Prostate gland (tissue), 2 donors: ENCODE measurements at regions not wholly inside any gene's neighbourhood (a gene's known extent, or its start where the extent isn't known, plus 50 kb on each side); places are given as distances from the start of the nearest gene placed in this dataset.
"Not testable (repeated sequence)": the region's sequence is repeated elsewhere in the genome, so short reads cannot be mapped to it uniquely, and the experiment has no call there.

Experiments used
- DNase-seq: peaks from one replicate; pipeline ENCODE4 v3.0.0-alpha.2; 2019; ENCODE audit warnings: low spot score
- H3K27ac ChIP-seq, 2 donors: fragments of 200-600 bp; sonication (generic); 2 replicates each; pipeline ENCODE4 v1.5.1; 2017 to 2019
- H3K27me3 ChIP-seq: fragments of 200-600 bp; sonication (generic); replicated peaks from 2 replicates; pipeline ENCODE4 v1.5.1; 2019; ENCODE audit not compliant: insufficient read depth
- H3K36me3 ChIP-seq, 2 donors: fragments of 200-600 bp; sonication (generic); 1 replicate in 1 of 2; 2 replicates in 1 of 2; pipeline versions ENCODE4 v1.5.1 to v1.8.1; 2017 to 2019
- H3K4me1 ChIP-seq: fragments of 200-600 bp; sonication (generic); replicated peaks from 2 replicates; pipeline ENCODE4 v1.5.1; 2019
- H3K4me3 ChIP-seq, 2 donors: fragments of 200-600 bp; sonication (generic); 2 replicates each; pipeline ENCODE4 v1.5.1; 2017 to 2019
- H3K9me3 ChIP-seq: fragments of 200-600 bp; sonication (generic); 2 replicates; pipeline ENCODE4 v1.5.1; 2017
- POLR2A ChIP-seq: fragments of 450-650 bp; IDR thresholded peaks from one replicate; pipeline ENCODE4 v1.6.1; 2016; ENCODE audit warnings: antibody characterized with exemption, mild to moderate bottlenecking
- POLR2AphosphoS5 ChIP-seq: sonication (generic); formaldehyde crosslinking; IDR thresholded peaks from one replicate; pipeline ENCODE4 v1.6.1; 2017; ENCODE audit warnings: antibody characterized with exemption
- WGBS: methylation state at CpG from one replicate; pipeline ENCODE4 v1.1.5; 2018; 5-methylcytosine and 5-hydroxymethylcytosine counted together
- intact Hi-C: fragments of 100-400 bp; cut with DNase I; formaldehyde crosslinking; loops from one replicate; pipeline ENCODE4 v1.14.2; 2022
- TF ChIP-seq, protein P1 (sequence below), 4 experiments: fragments of 200-600 bp in 2 of 4; fragments of 450-650 bp in 2 of 4; sonication (generic) in 2 of 4; IDR thresholded peaks; 1 replicate in 3 of 4; 2 replicates in 1 of 4; pipeline ENCODE4 v1.5.1; 2016 to 2019; ENCODE audit warnings: antibody characterized with exemption in 4 of 4, mild to moderate bottlenecking in 2 of 4, moderate library complexity in 2 of 4

GRCh38 chr9:34866614-34867013 is 91.5 kb upstream of the PHF24 start:
- Histone ChIP-seq H3K27ac (no peak overlapping the region), H3K4me3 (no peak overlapping the region), H3K36me3 (no peaks in the 10 kb centered on the region), H3K4me1 (no peaks in the 10 kb centered on the region), H3K27me3 (no peaks in the 10 kb centered on the region), H3K9me3 (no peaks in the 10 kb centered on the region)
- intact Hi-C loops = no loop called here
- no peak for DNase-seq
- TF ChIP-seq, protein P1, sequence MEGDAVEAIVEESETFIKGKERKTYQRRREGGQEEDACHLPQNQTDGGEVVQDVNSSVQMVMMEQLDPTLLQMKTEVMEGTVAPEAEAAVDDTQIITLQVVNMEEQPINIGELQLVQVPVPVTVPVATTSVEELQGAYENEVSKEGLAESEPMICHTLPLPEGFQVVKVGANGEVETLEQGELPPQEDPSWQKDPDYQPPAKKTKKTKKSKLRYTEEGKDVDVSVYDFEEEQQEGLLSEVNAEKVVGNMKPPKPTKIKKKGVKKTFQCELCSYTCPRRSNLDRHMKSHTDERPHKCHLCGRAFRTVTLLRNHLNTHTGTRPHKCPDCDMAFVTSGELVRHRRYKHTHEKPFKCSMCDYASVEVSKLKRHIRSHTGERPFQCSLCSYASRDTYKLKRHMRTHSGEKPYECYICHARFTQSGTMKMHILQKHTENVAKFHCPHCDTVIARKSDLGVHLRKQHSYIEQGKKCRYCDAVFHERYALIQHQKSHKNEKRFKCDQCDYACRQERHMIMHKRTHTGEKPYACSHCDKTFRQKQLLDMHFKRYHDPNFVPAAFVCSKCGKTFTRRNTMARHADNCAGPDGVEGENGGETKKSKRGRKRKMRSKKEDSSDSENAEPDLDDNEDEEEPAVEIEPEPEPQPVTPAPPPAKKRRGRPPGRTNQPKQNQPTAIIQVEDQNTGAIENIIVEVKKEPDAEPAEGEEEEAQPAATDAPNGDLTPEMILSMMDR (IDR thresholded peaks at IDR 0.05) = no peak
- TF ChIP-seq POLR2AphosphoS5 = no peak
- no peak for TF ChIP-seq POLR2A

GRCh38 chr9:34863426-34863825 is 94.7 kb upstream of the PHF24 start:
- Histone ChIP-seq H3K27ac (no peak overlapping the region), H3K36me3 (no peaks in the 10 kb centered on the region), H3K27me3 (no peaks in the 10 kb centered on the region), H3K9me3 (no peaks in the 10 kb centered on the region), H3K4me1 (no peaks in the 10 kb centered on the region), H3K4me3 (no peak overlapping the region)
- WGBS = 71% methylated on average over 1 of the region's 1 CpG
- no peak for DNase-seq
- intact Hi-C loops = no loop called here
- TF ChIP-seq POLR2A (no peak), POLR2AphosphoS5 (no peak)
- TF ChIP-seq, protein P1 (IDR thresholded peaks at IDR 0.05) = no peak

- Histone ChIP-seq H3K27ac (no peak overlapping the region), H3K4me3 (no peak overlapping the region), H3K36me3 (no peaks in the 10 kb centered on the region), H3K27me3 (no peaks in the 10 kb centered on the region), H3K9me3 (no peaks in the 10 kb centered on the region), H3K4me1 (no peaks in the 10 kb centered on the region)
- intact Hi-C loops = no loop called here
- TF ChIP-seq POLR2AphosphoS5 = no peak
- TF ChIP-seq, protein P1 (IDR thresholded peaks at IDR 0.05) = no peak
- TF ChIP-seq POLR2A = no peak
- no peak for DNase-seq
Observed at GRCh38 chr9:34862836-34863235, 95.2 kb upstream of the PHF24 start.

GRCh38 chr9:34862043-34862442 is 96.0 kb upstream of the PHF24 start:
- DNase-seq = no peak
- intact Hi-C loops = no loop called here
- TF ChIP-seq POLR2AphosphoS5 (no peak), POLR2A (no peak)
- TF ChIP-seq, protein P1 (IDR thresholded peaks at IDR 0.05) = no peak

GRCh38 chr9:34855016-34855415 is 103.1 kb upstream of the PHF24 start:
- DNase-seq, H3K27ac ChIP-seq, H3K36me3 ChIP-seq, intact Hi-C loops, H3K4me1 ChIP-seq, H3K4me3 ChIP-seq, H3K9me3 ChIP-seq, H3K27me3 ChIP-seq: not testable (repeated sequence)

More at GRCh38 chr9:34862043-34862442, 96.0 kb upstream of the PHF24 start:
- WGBS = 39% methylated on average over 4 of the region's 4 CpGs
- Histone ChIP-seq H3K4me3 (no peak overlapping the region), H3K9me3 (no peaks in the 10 kb centered on the region), H3K4me1 (no peaks in the 10 kb centered on the region), H3K27ac (no peak overlapping the region), H3K36me3 (no peaks in the 10 kb centered on the region), H3K27me3 (no peaks in the 10 kb centered on the region)

DNA sequence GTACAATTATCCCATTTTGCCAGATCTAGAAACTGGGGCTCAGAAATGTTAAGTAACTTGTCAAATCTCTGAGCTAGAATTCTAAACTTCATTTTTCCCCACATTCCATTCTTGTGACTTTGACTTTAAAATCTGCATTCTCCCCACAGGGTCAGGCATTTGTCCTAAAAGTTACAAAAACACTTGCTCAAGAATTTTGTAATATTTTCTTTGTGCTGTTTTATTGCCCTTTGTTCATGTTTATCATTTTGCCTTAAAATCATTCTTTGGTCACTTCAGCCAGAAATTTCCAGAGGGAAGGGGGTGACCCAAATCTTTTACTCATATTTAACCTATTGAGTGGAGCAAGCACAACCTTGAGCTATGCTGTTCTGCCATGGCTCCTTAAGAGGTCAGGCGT is 120.1 kb upstream of the CCL21 start:
- 81% methylated on average over 1 of the region's 1 CpG for WGBS
- Histone ChIP-seq H3K4me3 (no peak overlapping the region), H3K27me3 (no peaks in the 10 kb centered on the region), H3K36me3 (no peaks in the 10 kb centered on the region), H3K27ac (no peak overlapping the region), H3K4me1 (no peaks in the 10 kb centered on the region), H3K9me3 (no peaks in the 10 kb centered on the region)
- TF ChIP-seq, protein P1 (IDR thresholded peaks at IDR 0.05) = no peak
- no peak for TF ChIP-seq POLR2A
- no peak for TF ChIP-seq POLR2AphosphoS5
- DNase-seq = no peak
- intact Hi-C loops = no loop called here
